ENCODE measurements at regions not wholly inside any gene's neighbourhood (a gene's known extent, or its start where the extent isn't known, plus 50 kb on each side); places are given as distances from the start of the nearest gene placed in this dataset.

DNA sequence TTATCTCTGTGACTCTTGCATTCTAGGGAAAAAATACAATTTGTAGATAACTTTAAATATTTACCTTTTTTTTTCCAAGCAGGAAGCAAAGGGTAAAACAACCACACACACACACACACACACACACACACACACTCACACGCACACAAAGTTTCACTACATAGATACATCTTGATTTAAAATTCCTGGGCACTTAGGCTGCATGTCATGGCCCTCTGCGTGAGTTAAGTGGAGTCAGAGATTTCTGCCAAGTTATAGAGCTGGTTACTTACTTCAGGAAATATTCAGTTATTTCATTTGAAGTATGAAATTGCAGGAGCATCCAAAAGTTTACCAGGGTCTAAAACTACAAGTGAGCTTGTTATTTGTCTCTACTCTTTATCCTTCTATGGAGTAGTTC, 612.0 kb downstream of the IRS1 start (continued):
- TF ChIP-seq, protein P1, sequence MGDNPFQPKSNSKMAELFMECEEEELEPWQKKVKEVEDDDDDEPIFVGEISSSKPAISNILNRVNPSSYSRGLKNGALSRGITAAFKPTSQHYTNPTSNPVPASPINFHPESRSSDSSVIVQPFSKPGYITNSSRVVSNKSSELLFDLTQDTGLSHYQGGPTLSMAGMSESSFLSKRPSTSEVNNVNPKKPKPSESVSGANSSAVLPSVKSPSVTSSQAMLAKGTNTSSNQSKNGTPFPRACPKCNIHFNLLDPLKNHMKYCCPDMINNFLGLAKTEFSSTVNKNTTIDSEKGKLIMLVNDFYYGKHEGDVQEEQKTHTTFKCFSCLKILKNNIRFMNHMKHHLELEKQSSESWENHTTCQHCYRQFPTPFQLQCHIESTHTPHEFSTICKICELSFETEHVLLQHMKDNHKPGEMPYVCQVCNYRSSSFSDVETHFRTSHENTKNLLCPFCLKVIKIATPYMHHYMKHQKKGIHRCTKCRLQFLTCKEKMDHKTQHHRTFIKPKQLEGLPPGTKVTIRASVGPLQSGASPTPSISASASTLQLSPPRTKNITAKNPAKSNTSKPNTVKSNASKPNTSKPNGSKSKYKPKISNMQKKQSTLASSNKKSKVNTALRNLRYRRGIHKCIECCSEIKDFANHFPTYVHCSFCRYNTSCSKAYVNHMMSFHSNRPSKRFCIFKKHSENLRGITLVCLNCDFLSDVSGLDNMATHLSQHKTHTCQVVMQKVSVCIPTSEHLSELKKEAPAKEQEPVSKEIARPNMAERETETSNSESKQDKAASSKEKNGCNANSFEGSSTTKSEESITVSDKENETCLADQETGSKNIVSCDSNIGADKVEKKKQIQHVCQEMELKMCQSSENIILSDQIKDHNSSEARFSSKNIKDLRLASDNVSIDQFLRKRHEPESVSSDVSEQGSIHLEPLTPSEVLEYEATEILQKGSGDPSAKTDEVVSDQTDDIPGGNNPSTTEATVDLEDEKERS (tag by site-specific recombination; IDR thresholded peaks at IDR 0.05) = no peak
- no peak for TF ChIP-seq ZNF121 (tag by site-specific recombination; IDR thresholded peaks at IDR 0.05)

DNA sequence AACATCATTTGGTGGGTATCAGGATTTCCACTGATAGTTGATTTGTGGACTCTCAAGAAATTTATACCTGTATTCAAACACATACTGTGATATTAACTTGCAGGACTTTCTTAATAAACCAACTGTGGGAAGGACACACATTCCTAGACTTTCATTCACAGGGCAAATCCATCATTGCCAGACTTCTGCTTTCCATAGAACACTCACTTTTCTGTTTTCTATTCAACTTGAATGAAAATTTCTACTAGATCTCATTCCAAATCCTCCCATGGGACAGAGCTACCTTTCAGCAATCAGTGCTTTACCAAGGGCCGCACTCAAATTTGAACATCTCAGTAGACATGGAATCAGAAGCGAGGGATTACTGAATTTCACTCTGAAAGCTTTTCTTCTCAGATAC, 612.5 kb downstream of the IRS1 start:
- Histone ChIP-seq H3K27ac (ENCODE audit: extremely low read depth, low read depth, low read length) (no peak overlapping the region), H3K4me1 (ENCODE audit: control insufficient read depth, insufficient read depth, low read length) (no peaks in the 10 kb centered on the region), H3K9me3 (ENCODE audit: control insufficient read depth, insufficient read depth, low read depth, low read length) (no peaks in the 10 kb centered on the region), H3K36me3 (ENCODE audit: control insufficient read depth in 2 of 2, insufficient read depth in 1 of 2, low read length in 2 of 2) (no peaks in the 10 kb centered on the region), H3K4me3 (ENCODE audit: low read depth, low read length) (no peak overlapping the region)
- ChIA-PET POLR2A (no interaction called here), CTCF (interaction anchor here (0.6 kb wide), 2 partner anchors 558 to 615 kb away, joined by 4 to 5 read pairs; no protein-coding TSS in a partner anchor)
- no peak for TF ChIP-seq ZBTB8A (tag by site-specific recombination; IDR thresholded peaks at IDR 0.05)

DNA sequence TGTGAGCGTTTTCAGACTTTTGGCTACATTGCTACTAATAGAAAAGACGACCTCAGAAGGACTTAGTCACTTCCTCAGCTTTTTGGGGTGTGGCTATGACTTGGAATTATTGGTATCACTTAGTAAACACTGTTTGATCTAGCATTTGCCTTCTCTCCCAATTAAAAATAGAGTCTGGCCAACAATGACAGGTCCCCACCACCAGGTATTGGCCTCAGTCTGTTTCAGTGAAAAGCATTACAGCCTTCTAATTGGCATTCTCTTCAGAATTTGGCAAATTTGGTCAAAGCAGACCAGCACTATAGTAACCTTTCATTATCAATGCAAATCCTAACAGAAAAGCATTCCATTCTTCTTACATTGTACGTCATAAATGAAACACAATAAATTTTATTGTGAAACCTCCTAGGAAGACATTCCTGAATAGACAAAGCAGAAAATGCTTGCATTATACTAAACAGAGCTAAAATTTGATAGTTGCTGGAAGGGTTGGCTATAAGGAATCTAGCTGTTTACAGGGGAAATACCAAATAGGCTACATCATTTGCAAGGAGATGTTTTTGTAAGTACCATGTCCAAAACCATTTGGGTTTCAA, 613.9 kb downstream of the IRS1 start:
- no peak overlapping the region for H3K27ac ChIP-seq (ENCODE audit: extremely low read depth, low read depth, low read length)
- ChIA-PET POLR2A (no interaction called here), CTCF (interaction anchor here (0.7 kb wide), 1 partner anchor 705 kb away, joined by 3 read pairs; no protein-coding TSS in a partner anchor)
- H3K9me3 ChIP-seq (ENCODE audit: control insufficient read depth, insufficient read depth, low read depth, low read length) = no peaks in the 10 kb centered on the region
- TF ChIP-seq CTCF (tag by site-specific recombination; IDR thresholded peaks at IDR 0.05) (no peak), BCL11A (tag by site-specific recombination; IDR thresholded peaks at IDR 0.05; ENCODE audit: low read depth) (no peak)
- no peaks in the 10 kb centered on the region for H3K4me1 ChIP-seq (ENCODE audit: control insufficient read depth, insufficient read depth, low read length)
- no peak overlapping the region for H3K4me3 ChIP-seq (ENCODE audit: low read depth, low read length)
- no peaks in the 10 kb centered on the region for H3K36me3 ChIP-seq (ENCODE audit: control insufficient read depth in 2 of 2, insufficient read depth in 1 of 2, low read length in 2 of 2)

DNA sequence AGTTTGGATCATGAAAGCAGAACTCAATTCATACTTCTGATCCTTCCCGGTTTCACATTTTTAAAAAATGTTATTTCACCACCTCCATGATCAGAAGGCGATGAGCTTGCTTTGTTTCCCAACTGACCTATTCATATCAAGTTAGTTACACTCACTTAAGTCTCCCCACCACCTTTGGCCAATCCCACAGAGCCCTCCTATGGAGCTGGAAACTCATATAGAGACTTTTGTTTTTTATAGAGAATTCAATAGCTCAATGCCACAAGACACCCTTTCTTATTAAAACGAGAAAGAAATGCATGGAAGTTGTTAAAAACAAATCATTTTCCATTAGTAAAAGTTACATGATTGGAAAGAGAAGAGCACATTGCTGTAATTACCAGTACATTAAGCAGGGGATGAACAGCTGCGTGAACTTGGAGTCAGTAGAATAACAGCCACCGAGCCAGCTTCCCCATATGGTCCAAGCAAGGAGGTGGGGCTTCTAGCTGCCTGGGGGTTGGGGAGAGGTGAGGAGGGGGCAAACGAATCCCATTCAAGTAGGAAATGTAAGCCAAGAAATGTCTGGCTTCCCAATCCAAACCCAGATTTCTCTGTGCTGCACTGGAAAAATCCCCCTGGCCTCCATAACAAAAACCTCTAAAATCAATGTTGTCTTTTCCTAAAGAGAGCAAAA, 614.5 kb downstream of the IRS1 start:
- H3K4me3 ChIP-seq (ENCODE audit: low read depth, low read length) = no peak overlapping the region
- no peaks in the 10 kb centered on the region for H3K4me1 ChIP-seq (ENCODE audit: control insufficient read depth, insufficient read depth, low read length)
- no peaks in the 10 kb centered on the region for H3K9me3 ChIP-seq (ENCODE audit: control insufficient read depth, insufficient read depth, low read depth, low read length)
- H3K36me3 ChIP-seq (ENCODE audit: control insufficient read depth in 2 of 2, insufficient read depth in 1 of 2, low read length in 2 of 2) = no peaks in the 10 kb centered on the region
- ChIA-PET CTCF (interaction anchor here (0.6 to 0.7 kb wide), 3 partner anchors 29 to 313 kb away, joined by 3 to 7 read pairs (median 3); no protein-coding TSS in a partner anchor), POLR2A (no interaction called here)
- no peak overlapping the region for H3K27ac ChIP-seq (ENCODE audit: extremely low read depth, low read depth, low read length)
- TF ChIP-seq ZNF169 (tag by site-specific recombination; IDR thresholded peaks at IDR 0.05) = no peak
- TF ChIP-seq CTCF (tag by site-specific recombination; IDR thresholded peaks at IDR 0.05) = no peak
- no peak for TF ChIP-seq ZNF624 (tag by site-specific recombination; IDR thresholded peaks at IDR 0.05)
- TF ChIP-seq OVOL3 (tag by site-specific recombination; IDR thresholded peaks at IDR 0.05) = no peak
- TF ChIP-seq KLF10 (tag by site-specific recombination; IDR thresholded peaks at IDR 0.05) = no peak
- TF ChIP-seq ZNF335 (tag by site-specific recombination; conservative IDR thresholded peaks at IDR 0.05) = no peak
- TF ChIP-seq, protein P2, sequence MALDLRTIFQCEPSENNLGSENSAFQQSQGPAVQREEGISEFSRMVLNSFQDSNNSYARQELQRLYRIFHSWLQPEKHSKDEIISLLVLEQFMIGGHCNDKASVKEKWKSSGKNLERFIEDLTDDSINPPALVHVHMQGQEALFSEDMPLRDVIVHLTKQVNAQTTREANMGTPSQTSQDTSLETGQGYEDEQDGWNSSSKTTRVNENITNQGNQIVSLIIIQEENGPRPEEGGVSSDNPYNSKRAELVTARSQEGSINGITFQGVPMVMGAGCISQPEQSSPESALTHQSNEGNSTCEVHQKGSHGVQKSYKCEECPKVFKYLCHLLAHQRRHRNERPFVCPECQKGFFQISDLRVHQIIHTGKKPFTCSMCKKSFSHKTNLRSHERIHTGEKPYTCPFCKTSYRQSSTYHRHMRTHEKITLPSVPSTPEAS (tag by site-specific recombination; IDR thresholded peaks at IDR 0.05) = no peak
- TF ChIP-seq KLF7 (tag by site-specific recombination; IDR thresholded peaks at IDR 0.05; ENCODE audit: borderline replicate concordance) = no peak
- no peak for TF ChIP-seq ZNF26 (tag by site-specific recombination; IDR thresholded peaks at IDR 0.05)
- no peak for TF ChIP-seq ZNF394 (tag by site-specific recombination; IDR thresholded peaks at IDR 0.05; ENCODE audit: borderline replicate concordance)
- no peak for TF ChIP-seq ZNF777 (tag by site-specific recombination; IDR thresholded peaks at IDR 0.05; ENCODE audit: borderline replicate concordance)
